A549 (cell line): ENCODE measurements at regions not wholly inside any gene's neighbourhood (a gene's known extent, or its start where the extent isn't known, plus 50 kb on each side); places are given as distances from the start of the nearest gene placed in this dataset.

Experiments
- ATAC-seq, 2 experiments: fragments of 200-7000 bp in 1 of 2; fragments of >200 bp in 1 of 2; cut with Nextera tagmentation in 1 of 2; cut with Tn5 transposase in 1 of 2; 3 replicates each; pipeline versions ENCODE4 v1.8.0 to v1.9.1; 2018 to 2020; ENCODE audit warnings: mild to moderate bottlenecking in 1 of 2, moderate library complexity in 1 of 2
- CTCF ChIA-PET: fragments of 300-600 bp; sonication (Branson Sonifier 250); formaldehyde crosslinking; extraction: SDS; loops from one replicate; lab custom pipeline; 2021; ENCODE audit warnings: antibody characterized with exemption, inconsistent platforms; lab: Yijun Ruan, JAX
- POLR2A ChIA-PET: fragments of 350-600 bp; formaldehyde crosslinking; extraction: SDS; loops from one replicate; lab custom pipeline; 2021; ENCODE audit warnings: antibody characterized with exemption, inconsistent platforms; lab: Yijun Ruan, JAX
- DNase-seq, 2 experiments: peaks; one replicate each; pipeline versions ENCODE4 v3.0.0 to v3.0.0-alpha.2; 2011 to 2016; ENCODE audit warnings: low read depth in 1 of 2, low spot score in 1 of 2
- FAIRE-seq: peaks from 2 replicates; lab custom pipeline; 2011; peaks lifted over from hg19 to GRCh38; lab: Jason Lieb, UNC
- H3K27ac ChIP-seq, 2 experiments: fragments of >200 bp; sonication (Bioruptor Twin); formaldehyde crosslinking; 3 replicates each; pipeline ENCODE4 v1.5.1; 2016 to 2017
- H3K4me1 ChIP-seq: fragments of >200 bp; sonication (Bioruptor Twin); formaldehyde crosslinking; 3 replicates; pipeline ENCODE4 v1.6.1; 2016
- H3K4me2 ChIP-seq: fragments of >200 bp; sonication (Bioruptor Twin); formaldehyde crosslinking; 3 replicates; pipeline ENCODE4 v1.6.1; 2016
- H3K4me3 ChIP-seq: fragments of >200 bp; sonication (Bioruptor Twin); formaldehyde crosslinking; 3 replicates; pipeline ENCODE4 v1.5.1; 2016
- H3K9me3 ChIP-seq: fragments of >200 bp; sonication (Bioruptor Twin); formaldehyde crosslinking; 3 replicates; pipeline ENCODE4 v1.6.1; 2016
- BCL3 ChIP-seq: fragments of >200 bp; sonication (Bioruptor Twin); formaldehyde crosslinking; IDR thresholded peaks from 3 replicates; pipeline ENCODE4 v1.6.1; 2016
- CBX2 ChIP-seq: fragments of 200-600 bp; sonication (generic); IDR thresholded peaks from 2 replicates; pipeline ENCODE4 v1.6.1; 2016; ENCODE audit warnings: low read depth, mild to moderate bottlenecking, borderline replicate concordance
- CEBPB ChIP-seq, 2 experiments: fragments of >200 bp in 1 of 2; sonication (Bioruptor Twin) in 1 of 2; formaldehyde crosslinking in 1 of 2; IDR thresholded peaks; 2 replicates each; pipeline ENCODE4 v1.6.1; 2012 to 2016
- CHD2 ChIP-seq: fragments of 150-350 bp; IDR thresholded peaks from 2 replicates; pipeline ENCODE4 v1.6.1; 2014; ENCODE audit warnings: low read length; ENCODE audit not compliant: partially characterized antibody
- E2F6 ChIP-seq: IDR thresholded peaks from 2 replicates; pipeline ENCODE4 v1.6.1; 2012; ENCODE audit warnings: low read depth, borderline replicate concordance
- ESRRA ChIP-seq: fragments of 150-350 bp; IDR thresholded peaks from 2 replicates; pipeline ENCODE4 v1.6.1; 2014; ENCODE audit warnings: mild to moderate bottlenecking, low read length, borderline replicate concordance
- GATA3 ChIP-seq: IDR thresholded peaks from 2 replicates; pipeline ENCODE4 v1.6.1; 2012; ENCODE audit warnings: borderline replicate concordance
- HES2 ChIP-seq: fragments of >200 bp; sonication (Bioruptor Twin); formaldehyde crosslinking; IDR thresholded peaks from 2 replicates; pipeline ENCODE4 v1.6.1; 2016
- HOXA7 ChIP-seq: fragments of 250-450 bp; sonication (Bioruptor Pico); IDR thresholded peaks from 2 replicates; pipeline ENCODE4 v1.5.0; 2020; ENCODE audit warnings: mild to moderate bottlenecking, moderate library complexity
- HOXB13 ChIP-seq: fragments of 250-450 bp; sonication (Bioruptor Pico); IDR thresholded peaks from 2 replicates; pipeline ENCODE4 v1.5.0; 2020; ENCODE audit warnings: low read depth, mild to moderate bottlenecking, moderate library complexity
- JUN ChIP-seq, 2 experiments: fragments of >200 bp; sonication (Bioruptor Twin); formaldehyde crosslinking; IDR thresholded peaks; 2 replicates in 1 of 2; 3 replicates in 1 of 2; pipeline ENCODE4 v1.6.1; 2016 to 2017
- KDM5A ChIP-seq: fragments of 200-600 bp; sonication (generic); IDR thresholded peaks from 2 replicates; pipeline ENCODE4 v1.6.1; 2016; ENCODE audit warnings: antibody characterized with exemption, mild to moderate bottlenecking
- MAFK ChIP-seq: fragments of 450-650 bp; IDR thresholded peaks from 2 replicates; pipeline ENCODE4 v1.6.1; 2014; ENCODE audit not compliant: partially characterized antibody
- MAX ChIP-seq: IDR thresholded peaks from 2 replicates; pipeline ENCODE4 v1.6.1; 2012
- NR3C1 ChIP-seq: fragments of >200 bp; sonication (Bioruptor Twin); formaldehyde crosslinking; IDR thresholded peaks from 3 replicates; pipeline ENCODE4 v1.6.1; 2017
- PBX3 ChIP-seq: IDR thresholded peaks from 2 replicates; pipeline ENCODE4 v1.6.1; 2012
- PHF8 ChIP-seq: fragments of 200-600 bp; sonication (generic); IDR thresholded peaks from 2 replicates; pipeline ENCODE4 v1.6.1; 2016; ENCODE audit warnings: low read depth, mild to moderate bottlenecking, antibody characterized with exemption, moderate library complexity, borderline replicate concordance
- RFX5 ChIP-seq: fragments of 450-650 bp; IDR thresholded peaks from 2 replicates; pipeline ENCODE4 v1.7.1; 2014; ENCODE audit warnings: antibody characterized with exemption, mild to moderate bottlenecking, moderate library complexity
- SREBF2 ChIP-seq: fragments of 450-650 bp; IDR thresholded peaks from 2 replicates; pipeline ENCODE4 v1.6.1; 2014; ENCODE audit warnings: mild to moderate bottlenecking, moderate library complexity
- TFCP2L1 ChIP-seq: fragments of 250-450 bp; sonication (Bioruptor Pico); IDR thresholded peaks from 2 replicates; pipeline ENCODE4 v1.5.0; 2021; ENCODE audit warnings: mild to moderate bottlenecking
- USF2 ChIP-seq: fragments of 450-650 bp; IDR thresholded peaks from 2 replicates; pipeline ENCODE4 v1.6.1; 2014; ENCODE audit warnings: antibody characterized with exemption
- WGBS: methylation state at CpG from one replicate; pipeline ENCODE4 v1.1.6; 2017; ENCODE audit errors: missing lambda C conversion rate; 5-methylcytosine and 5-hydroxymethylcytosine counted together

- POLR2A ChIA-PET = no interaction called here
- no peak overlapping the region for H3K4me3 ChIP-seq
- no peak for DNase-seq
- TF ChIP-seq HOXB13 (CRISPR knock-in tag) (no peak), HOXA7 (CRISPR knock-in tag) (no peak), ESRRA (no peak), USF2 (no peak), BCL3 (no peak), PBX3 (no peak), NR3C1 (no peak), MAX (no peak), CEBPB (IDR thresholded peaks at IDR 0.05) (no peak), KDM5A (no peak), HES2 (no peak), RFX5 (no peak), CBX2 (no peak), PHF8 (no peak), E2F6 (no peak), CHD2 (no peak), TFCP2L1 (CRISPR knock-in tag) (no peak)
- no peaks in the 10 kb centered on the region; the same call in 2 of the 3 replicates for H3K9me3 ChIP-seq
- no peak for FAIRE-seq
- 2% methylated on average over 2 of the region's 2 CpGs for WGBS
- H3K4me2 ChIP-seq = no peak overlapping the region
- CTCF ChIA-PET = no interaction called here
- ATAC-seq = no peak
- no peaks in the 10 kb centered on the region for H3K4me1 ChIP-seq
- H3K27ac ChIP-seq = no peak overlapping the region
Measured at GRCh38 chr12:61563665-61564450, 696.3 kb upstream of the USP15 start.

GRCh38 chr12:61564466-61564865 is 695.7 kb upstream of the USP15 start:
- 4% methylated on average over 3 of the region's 3 CpGs for WGBS
- no peak overlapping the region for H3K4me3 ChIP-seq
- ATAC-seq (no peak), DNase-seq (no peak), FAIRE-seq (no peak)
- TF ChIP-seq GATA3 = no peak
- no peak for TF ChIP-seq MAFK
- no peak for TF ChIP-seq JUN (IDR thresholded peaks at IDR 0.05)
- no peak for TF ChIP-seq HOXB13 (CRISPR knock-in tag)
- no peak for TF ChIP-seq SREBF2
- TF ChIP-seq NR3C1 = no peak
- ChIA-PET CTCF (no interaction called here), POLR2A (no interaction called here)
- no peak overlapping the region for H3K4me2 ChIP-seq
- H3K4me1 ChIP-seq = no peaks in the 10 kb centered on the region
- no peaks in the 10 kb centered on the region; the same call in 2 of the 3 replicates for H3K9me3 ChIP-seq
- no peak overlapping the region for H3K27ac ChIP-seq
